WTC11 (cell line): ENCODE measurements at regions not wholly inside any gene's neighbourhood (a gene's known extent, or its start where the extent isn't known, plus 50 kb on each side); places are given as distances from the start of the nearest gene placed in this dataset.

Experiments used
- ATF1 ChIP-seq: sonication (generic); formaldehyde crosslinking; IDR thresholded peaks from 2 replicates; pipeline ENCODE4 v1.8.1; 2023; ENCODE audit warnings: mild to moderate bottlenecking, moderate library complexity, missing genetic modification reagents
- CREB1 ChIP-seq: sonication (generic); formaldehyde crosslinking; IDR thresholded peaks from 2 replicates; pipeline ENCODE4 v1.8.0; 2023; ENCODE audit warnings: mild to moderate bottlenecking, missing genetic modification reagents
- ETV6 ChIP-seq: sonication (generic); formaldehyde crosslinking; IDR thresholded peaks from 2 replicates; pipeline ENCODE4 v1.8.1; 2022; ENCODE audit warnings: mild to moderate bottlenecking, missing genetic modification reagents
- FOXP1 ChIP-seq: sonication (generic); formaldehyde crosslinking; IDR thresholded peaks from 2 replicates; pipeline ENCODE4 v1.8.0; 2022; ENCODE audit warnings: missing genetic modification reagents, mild to moderate bottlenecking, moderate library complexity, borderline replicate concordance
- IRF2 ChIP-seq: sonication (generic); formaldehyde crosslinking; IDR thresholded peaks from 2 replicates; pipeline ENCODE4 v1.8.0; 2022; ENCODE audit warnings: low read depth, missing genetic modification reagents, borderline replicate concordance
- MLX ChIP-seq: sonication (generic); formaldehyde crosslinking; IDR thresholded peaks from 2 replicates; pipeline ENCODE4 v1.8.1; 2023; ENCODE audit warnings: mild to moderate bottlenecking, missing genetic modification reagents, moderate library complexity
- NR2C2 ChIP-seq: sonication (generic); formaldehyde crosslinking; IDR thresholded peaks from 2 replicates; pipeline ENCODE4 v1.8.0; 2022; ENCODE audit warnings: mild to moderate bottlenecking, missing genetic modification reagents
- ZNF232 ChIP-seq: sonication (generic); formaldehyde crosslinking; IDR thresholded peaks from 2 replicates; pipeline ENCODE4 v1.8.0; 2022; ENCODE audit warnings: mild to moderate bottlenecking, missing genetic modification reagents
- ZNF532 ChIP-seq: fragments of 250-450 bp; sonication (Bioruptor Pico); IDR thresholded peaks from 2 replicates; pipeline ENCODE4 v1.9.0; 2021; ENCODE audit warnings: mild to moderate bottlenecking, borderline replicate concordance
- TF ChIP-seq, protein P1 (sequence below): fragments of 200-600 bp; IDR thresholded peaks from 2 replicates; pipeline ENCODE4 v1.8.0; 2022; ENCODE audit warnings: antibody characterized with exemption
- TF ChIP-seq, protein P2 (sequence below): sonication (generic); formaldehyde crosslinking; IDR thresholded peaks from 2 replicates; pipeline ENCODE4 v1.8.1; 2023; ENCODE audit warnings: mild to moderate bottlenecking, missing genetic modification reagents, moderate library complexity

DNA sequence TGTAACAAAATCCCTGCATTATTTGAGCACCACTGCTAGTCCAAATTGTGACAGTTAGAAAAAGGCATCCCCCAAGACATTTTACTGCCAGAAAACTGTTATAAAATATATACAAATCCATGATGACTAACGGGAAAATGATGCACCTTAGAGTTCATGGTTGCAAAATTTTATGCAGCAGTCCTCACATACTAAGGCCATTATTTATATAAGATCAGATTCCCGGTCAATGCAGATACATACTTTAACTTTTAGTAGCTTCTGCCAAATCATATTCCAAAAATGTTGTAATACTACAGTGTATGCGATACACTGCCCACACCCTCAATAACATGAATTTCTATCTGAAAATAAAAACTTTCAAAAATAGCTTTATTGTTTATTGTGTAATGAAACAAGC lies 239.9 kb upstream of the ZNF32 start:
- TF ChIP-seq, protein P1, sequence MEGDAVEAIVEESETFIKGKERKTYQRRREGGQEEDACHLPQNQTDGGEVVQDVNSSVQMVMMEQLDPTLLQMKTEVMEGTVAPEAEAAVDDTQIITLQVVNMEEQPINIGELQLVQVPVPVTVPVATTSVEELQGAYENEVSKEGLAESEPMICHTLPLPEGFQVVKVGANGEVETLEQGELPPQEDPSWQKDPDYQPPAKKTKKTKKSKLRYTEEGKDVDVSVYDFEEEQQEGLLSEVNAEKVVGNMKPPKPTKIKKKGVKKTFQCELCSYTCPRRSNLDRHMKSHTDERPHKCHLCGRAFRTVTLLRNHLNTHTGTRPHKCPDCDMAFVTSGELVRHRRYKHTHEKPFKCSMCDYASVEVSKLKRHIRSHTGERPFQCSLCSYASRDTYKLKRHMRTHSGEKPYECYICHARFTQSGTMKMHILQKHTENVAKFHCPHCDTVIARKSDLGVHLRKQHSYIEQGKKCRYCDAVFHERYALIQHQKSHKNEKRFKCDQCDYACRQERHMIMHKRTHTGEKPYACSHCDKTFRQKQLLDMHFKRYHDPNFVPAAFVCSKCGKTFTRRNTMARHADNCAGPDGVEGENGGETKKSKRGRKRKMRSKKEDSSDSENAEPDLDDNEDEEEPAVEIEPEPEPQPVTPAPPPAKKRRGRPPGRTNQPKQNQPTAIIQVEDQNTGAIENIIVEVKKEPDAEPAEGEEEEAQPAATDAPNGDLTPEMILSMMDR = no peak
- TF ChIP-seq ATF1 (no peak), IRF2 (CRISPR knock-in tag) (no peak), MLX (CRISPR knock-in tag) (no peak), NR2C2 (CRISPR knock-in tag) (no peak), ZNF532 (no peak), FOXP1 (CRISPR knock-in tag) (no peak), ETV6 (CRISPR knock-in tag) (no peak), CREB1 (CRISPR knock-in tag) (no peak), ZNF232 (CRISPR knock-in tag) (no peak)
- TF ChIP-seq, protein P2, sequence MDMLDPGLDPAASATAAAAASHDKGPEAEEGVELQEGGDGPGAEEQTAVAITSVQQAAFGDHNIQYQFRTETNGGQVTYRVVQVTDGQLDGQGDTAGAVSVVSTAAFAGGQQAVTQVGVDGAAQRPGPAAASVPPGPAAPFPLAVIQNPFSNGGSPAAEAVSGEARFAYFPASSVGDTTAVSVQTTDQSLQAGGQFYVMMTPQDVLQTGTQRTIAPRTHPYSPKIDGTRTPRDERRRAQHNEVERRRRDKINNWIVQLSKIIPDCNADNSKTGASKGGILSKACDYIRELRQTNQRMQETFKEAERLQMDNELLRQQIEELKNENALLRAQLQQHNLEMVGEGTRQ (CRISPR knock-in tag) = no peak
